ENCODE measurements at regions not wholly inside any gene's neighbourhood (a gene's known extent, or its start where the extent isn't known, plus 50 kb on each side); places are given as distances from the start of the nearest gene placed in this dataset.

DNA sequence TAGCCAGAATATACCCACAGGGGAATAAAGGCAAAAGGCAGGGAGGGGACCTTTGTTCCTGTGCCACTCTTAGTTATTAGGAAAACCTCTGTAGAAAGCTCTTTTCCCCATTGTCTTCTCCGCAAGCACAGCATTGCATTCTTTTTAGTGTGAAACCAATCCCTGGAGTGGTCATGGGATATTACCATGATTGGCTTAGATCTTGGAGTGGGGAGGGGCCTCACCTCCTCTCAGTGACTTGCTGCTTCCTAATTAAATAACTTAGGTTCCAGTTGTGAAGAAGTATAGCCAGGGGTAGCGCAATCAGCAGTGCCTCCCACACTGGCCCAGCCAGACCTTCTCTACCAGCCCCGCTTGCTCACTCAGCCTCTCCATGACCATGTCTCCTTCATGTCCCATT, 49.9 kb upstream of the AFF3 start:
- DNase-seq, result no peak

Data from NCI-H1694 (cell line).